DMS53 treated with DMSO at 0.1 percent for 48 hours (cell line): ENCODE measurements at regions not wholly inside any gene's neighbourhood (a gene's known extent, or its start where the extent isn't known, plus 50 kb on each side); places are given as distances from the start of the nearest gene placed in this dataset.
A peak's percentile ranks its signal among the peaks of the same experiment; 100 is the strongest.

Source experiments
- DNase-seq: peaks from one replicate; lab custom pipeline; 2025; ENCODE audit not compliant: unreplicated experiment; lab: John Stamatoyannopoulos, UW

DNA sequence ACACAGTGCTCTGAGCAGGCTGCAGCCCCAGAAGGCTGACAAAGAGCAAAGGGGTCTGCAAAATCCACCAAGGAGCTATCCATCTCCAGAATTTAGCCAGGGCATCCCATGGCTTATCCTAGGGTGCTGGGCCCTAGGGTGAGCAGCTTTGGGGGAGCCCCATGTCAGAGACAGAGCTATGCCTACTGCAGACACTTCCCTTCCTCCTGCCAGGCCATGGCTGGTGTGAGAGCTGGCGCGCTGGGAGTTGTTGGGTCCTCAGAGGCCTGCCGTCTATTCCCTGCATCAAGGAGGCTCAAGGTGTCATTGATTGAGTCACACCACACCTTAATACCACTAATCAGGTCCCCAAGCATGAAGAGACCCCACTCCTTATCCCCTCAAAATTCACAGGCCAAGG lies 85.3 kb upstream of the TP53I11 start:
- no peak for DNase-seq

DNA sequence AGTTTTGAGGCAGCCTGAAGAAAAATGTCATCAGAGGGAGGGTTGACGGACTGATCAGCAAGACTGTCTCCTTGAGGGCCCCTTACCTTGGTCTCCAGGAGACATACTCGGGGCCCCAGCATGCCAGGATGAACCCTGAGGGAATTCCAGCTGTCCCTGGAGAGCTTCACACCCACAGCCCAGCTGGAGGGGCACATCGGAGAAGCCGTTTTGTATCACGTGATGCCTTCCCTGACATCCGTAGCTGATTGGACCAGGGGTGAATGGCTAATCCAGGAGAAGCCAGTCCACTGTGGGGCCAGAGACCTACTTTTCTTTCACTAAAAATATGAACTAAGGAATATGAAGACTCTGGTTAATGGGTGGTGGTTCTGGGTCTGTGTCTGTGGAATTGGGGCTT lies 86.0 kb upstream of the TP53I11 start:
- no peak for DNase-seq

DNA sequence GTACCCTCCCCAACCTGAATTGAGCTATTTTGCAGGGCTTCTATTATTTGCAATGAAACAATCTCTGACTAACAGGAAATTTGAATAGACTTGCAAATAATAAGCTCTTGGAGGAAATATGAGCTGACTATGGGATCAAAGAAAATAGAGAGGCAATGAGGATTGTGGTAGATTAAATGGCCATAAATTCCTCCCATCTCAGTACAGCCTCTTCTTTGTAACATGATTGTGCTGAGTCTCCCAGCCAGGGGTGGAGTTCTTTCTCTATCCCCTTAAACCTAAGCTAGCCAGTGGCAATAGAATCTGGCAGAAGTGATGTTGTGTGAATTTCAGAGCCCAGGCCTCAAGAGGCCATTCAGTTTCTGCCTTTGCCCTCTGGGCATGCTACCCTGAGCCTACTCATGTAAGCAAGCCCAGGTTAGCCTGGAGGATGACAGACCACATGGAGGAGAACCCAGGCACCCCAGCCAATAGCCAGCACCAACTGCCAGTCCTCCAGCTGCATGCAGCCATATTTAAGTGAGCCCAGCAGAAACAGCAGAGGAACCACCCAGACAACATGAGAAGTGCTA lies 86.8 kb upstream of the TP53I11 start:
- no peak for DNase-seq

DNA sequence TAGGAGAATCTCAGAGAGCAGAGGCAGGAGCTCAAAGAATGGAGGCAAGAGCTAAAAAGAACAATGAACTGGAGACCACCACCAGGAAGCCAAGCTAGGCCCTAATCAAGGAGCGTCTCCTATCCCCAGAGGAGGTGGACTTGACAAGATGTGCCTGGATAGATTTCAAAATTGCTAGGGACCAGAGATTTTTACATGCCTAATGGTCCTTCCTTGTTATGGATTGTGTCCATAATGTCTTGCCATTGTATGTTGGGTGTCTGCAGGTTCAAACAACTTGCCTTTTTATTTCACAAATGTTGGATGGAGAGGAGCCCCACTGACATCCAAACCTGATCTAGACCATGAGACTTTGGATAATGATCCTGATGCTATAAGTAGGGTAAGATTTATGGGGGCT lies 88.2 kb upstream of the TP53I11 start:
- DNase-seq: no peak

DNA sequence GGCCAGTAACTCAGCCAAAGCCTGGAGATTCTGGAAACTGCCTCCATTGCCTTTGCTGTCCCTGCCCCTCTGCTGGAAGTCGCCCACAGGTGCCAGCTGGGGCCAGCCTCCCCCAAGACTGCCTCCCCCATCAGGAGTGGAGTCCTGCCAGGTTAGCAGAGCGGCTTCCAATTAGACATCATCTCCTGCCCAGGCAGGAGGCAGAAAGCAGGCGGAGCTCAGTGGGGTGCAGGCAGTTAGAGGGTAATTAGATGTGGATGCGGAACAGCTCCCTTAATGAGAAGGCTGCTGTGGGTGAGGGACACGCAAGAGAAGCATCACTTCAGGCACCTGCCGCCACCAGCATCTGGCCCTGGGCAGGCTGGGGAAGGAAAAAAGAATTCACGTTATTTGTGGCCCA lies 90.9 kb upstream of the TP53I11 start:
- no peak for DNase-seq

DNA sequence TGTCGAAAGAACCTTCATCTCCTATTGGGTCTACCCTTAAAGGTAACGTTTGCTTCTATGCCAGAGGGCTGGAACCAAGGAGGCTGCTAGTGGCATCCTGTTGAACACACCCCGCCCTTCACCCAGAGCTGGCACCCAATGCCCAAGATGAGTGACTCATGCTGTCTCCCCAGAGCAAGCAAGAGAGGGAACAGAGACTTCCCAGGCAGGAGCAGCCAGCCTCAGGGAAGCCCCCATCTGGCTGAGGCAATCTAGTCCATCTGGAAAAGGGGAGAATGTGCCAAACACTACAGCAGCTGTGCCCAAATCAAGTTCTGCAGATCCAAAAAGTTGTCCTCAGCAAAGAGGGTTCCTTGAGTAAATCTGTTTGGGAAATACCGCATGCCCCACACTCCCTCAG lies 91.9 kb upstream of the TP53I11 start:
- DNase-seq: no peak

DNA sequence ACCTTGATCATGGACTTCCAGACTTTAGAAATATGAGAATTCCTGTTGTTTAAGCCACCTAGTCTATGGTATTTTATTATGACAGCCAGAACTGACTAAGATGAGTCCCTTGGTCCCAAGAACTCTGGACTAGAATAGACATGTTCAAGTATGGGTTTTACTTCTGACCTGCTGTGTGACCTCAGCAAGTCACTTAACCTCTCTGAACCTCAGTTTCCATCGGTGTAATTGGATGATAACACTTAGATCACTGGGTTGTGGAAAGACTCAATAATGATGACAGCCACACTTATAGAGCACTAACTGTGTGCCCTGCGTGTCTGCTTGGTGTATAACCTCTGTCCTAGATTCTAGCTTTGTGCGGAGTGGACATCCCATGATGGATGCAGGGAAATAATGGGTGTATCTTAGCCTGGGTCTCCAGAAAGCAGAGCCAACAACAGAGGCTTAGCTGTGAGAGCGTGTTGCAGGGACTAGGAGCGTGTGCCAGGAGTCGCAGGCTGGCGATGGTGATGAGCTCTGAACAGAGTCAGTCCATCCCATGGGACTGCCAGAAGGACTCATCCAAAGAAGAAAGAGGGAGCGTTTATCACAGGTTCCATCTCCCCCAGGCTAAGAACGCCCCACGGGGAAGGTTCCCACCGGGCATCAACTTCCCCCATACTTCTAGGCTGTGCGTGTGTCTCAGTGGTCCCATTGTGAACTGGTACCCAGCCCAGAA lies 93.2 kb upstream of the TP53I11 start:
- no peak for DNase-seq

DNA sequence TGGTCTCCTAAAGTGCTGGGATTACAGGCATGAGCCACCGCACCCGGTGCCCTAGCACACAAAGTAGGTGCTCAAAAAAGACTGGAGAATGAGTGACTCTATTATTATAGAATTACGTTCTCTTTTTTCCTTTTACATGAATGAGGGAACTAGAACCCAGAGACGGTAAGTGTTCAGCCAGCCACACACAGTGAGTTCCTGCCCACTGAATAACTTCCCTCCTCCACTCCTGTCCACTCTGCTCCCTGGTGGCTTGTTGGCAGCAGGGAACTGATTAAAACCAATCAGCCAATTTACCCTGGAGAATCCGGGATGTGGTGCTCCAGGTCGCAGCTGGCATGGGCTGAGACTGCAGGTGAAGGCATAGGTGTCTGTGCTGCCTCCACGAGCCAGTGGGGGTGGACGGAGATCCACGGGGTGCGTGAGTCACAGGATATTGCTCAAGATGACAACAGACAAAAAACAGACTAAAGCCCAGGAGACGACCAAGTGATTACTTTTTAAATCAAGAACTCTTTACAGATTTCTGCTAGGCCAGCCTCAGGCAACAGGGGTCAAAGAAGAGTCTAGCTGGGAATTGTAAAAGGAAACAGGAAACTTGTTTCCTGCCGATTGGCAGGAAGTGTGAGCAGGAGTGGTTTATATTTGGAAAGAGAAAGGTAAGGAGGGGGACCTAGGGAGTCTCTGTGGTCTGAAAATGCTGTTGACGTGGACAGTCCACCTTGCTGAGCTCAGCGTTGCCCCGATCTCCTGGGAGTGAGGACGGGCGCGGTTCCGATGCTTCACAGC lies 95.2 kb upstream of the TP53I11 start:
- peak; percentile 1 for DNase-seq

DNA sequence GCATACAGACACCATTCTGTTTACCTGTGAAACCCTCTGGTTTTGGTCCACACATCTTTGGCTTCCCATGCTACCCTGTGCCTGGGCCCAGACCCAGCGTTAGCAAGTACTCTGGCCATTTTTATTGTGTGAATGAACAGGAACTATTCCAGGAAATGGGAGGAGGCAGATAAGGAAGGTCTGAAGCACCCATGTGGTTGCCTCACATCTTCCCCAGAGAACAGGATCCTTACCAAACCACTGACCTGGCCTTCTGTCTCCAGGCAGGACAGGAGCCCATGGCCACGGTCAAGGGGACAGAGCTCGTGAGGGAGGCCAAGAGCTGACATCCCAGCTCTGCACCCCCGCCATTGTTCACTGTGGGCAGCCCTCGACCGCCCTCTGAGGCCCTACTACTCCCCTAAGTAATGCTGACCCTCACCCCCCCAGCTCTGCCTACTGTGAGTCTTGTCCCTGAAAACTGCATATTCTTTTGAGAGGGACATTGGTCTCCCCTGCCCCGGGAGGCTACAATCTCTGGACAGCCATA lies 97.7 kb upstream of the TP53I11 start:
- no peak for DNase-seq

DNA sequence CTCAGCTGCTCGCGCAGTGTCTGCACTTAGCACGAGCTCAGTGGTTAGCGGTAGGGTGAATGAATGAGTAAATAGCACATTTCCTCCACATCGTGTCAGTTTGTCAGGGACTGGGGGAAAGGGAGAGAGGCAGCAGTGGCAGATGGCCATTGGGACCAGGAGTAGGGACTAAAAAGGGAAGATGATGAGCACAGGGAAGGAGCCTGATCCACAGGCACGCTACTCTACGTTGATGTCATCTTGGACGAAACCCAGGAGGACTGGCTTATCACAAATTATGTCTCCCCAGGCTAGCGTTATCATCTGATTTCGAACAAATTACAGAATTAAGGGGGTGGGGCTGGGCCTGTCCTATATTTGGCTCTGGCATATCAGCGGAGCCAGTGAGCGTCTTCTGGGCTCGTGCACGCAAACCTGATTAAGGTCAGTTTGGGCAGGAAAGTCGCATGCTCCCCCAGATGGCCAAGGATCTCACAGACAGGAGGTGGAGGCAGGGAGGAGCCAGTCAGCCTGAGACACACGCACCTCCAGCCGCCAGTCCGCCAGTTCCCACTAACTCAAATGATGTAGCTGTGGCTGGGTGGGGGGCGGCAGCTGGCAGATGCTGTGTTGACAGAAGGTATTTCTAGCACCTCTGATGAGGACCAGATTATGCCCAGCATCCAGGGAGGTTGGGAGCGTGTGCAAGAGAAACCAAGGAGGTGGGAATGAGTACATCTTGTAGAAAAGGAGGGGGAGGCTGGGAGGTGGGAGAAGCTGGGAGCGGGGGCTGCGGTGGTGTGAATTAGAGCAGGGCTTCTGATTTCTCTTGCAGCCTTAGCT lies 97.4 kb upstream of the PRDM11 start:
- DNase-seq: no peak

DNA sequence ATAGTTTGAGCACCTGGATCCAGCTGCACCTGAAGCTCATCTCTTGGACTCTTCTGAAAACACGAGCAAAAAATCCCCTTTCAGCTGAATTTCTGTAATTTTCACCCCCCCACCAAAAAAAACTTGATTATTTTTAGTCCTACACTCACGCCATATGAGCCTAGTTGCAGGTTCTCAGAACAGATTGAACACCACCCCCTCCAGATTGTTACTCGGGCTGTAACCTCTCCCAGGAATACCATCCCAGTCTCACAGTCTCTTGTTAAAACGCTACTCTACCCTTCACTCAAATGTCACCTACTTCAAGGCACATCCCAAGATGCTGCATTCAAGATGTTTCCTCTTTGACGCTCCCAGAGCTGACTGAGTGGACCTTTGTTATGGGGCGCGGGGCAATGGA lies 96.3 kb upstream of the PRDM11 start:
- no peak for DNase-seq

DNA sequence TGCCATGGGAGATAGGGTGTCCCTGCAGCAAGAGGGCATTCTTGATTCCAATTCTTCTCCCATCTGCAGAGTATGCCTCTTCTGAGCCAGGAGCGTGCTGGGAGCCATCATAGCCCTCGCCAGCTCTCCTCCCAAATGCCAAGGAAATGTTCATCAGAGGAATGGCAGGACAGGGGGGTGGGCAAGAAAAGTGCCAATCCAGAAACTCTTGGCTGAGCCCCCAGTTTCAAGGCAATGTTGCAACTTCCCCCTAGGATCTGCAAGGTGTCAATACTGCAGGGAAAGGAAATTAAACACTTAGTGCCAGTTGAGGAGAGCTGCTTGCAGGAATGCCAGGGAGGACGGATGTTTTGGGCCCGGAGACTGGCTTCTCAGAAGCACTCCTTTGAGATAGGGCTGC lies 94.8 kb upstream of the PRDM11 start:
- DNase-seq: no peak

DNA sequence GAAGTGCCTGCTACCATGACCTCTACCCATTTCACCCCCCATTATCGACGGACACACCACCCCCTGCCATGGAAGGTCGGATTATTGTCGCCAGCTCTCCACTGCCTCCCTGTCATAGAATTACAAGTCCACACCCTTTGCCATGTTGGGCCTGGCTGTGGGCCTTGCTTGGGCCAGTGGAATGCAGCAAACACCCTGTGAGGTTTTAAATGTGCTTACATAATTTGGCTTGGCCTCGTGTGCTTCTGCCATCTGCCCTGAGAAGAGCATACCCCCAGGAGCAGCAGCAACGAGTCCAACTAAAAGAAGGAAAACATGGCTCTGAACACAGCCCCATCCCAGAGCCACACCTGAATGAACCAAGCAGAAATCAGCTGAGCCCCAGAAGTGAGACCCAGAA lies 94.1 kb upstream of the PRDM11 start:
- no peak for DNase-seq

DNA sequence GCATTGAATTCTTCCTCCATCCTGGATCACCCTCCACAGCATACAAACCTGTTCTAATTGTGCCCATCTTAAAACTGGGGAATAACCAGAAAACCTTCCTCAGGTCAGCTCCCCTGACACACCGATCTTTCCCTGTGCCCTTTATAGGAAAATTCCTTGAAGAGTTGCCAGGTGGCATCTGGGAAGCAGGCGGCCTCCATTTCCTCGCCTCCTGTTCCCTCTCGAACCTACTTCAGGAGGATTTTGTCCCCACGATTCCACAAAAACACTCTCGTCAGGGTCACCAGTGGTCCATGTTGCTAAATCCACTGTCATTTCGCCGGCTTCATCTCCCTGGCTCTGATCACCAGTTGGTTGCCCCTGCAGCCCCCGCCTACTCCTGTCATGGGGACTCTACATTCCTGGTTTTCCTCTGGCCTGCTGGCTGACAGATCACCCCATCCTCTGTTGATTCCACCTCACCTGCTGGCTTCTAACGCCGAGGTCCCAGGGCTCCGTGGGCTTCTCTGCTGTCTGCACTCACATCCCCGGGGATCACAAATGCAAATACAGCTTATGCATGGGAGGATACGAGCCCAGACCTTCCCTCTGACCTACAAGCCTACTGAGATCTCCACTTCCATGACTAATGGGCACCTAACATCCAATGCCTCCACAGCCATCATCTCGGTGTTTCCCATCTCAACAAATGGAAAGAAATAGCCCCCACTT lies 92.5 kb upstream of the PRDM11 start:
- DNase-seq: no peak

DNA sequence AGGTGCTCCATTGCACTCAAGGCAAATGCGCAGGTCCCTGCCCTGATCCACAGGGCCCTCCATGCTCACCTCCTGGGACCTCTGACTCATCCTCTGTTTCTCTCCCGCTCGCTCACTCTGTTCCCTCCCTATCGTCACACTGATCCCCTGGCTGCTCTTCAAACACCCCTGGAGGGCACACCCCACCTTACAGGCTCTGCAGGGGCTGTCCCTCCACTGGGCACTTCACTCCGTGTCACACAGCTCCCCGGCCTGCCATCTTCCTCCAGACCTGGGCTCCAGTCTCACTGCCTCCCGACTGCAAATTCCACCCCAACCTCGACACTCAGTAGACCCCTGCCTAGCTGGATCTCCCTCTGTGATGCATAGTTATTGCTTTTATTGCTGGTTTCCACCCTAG lies 91.5 kb upstream of the PRDM11 start:
- DNase-seq: no peak

DNA sequence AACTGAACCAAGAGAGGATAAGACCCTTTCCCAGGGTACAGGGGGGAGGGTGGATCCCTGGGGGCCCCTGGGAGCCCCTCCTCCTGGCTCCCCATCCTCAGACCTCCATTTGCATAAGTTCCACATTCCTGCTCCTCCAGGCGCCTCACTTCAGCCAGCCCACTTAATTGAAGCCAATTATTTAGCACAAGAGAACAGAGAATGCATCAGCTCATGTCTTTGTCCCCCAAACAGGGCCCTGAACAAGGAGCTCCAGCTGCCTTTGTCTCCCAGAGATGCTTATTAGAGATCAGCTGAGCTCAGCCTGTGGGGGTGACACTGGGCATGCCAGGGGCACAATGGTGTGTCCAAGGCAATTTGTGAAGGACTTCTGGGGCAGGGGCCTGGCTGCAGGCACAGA lies 89.9 kb upstream of the PRDM11 start:
- no peak for DNase-seq

DNA sequence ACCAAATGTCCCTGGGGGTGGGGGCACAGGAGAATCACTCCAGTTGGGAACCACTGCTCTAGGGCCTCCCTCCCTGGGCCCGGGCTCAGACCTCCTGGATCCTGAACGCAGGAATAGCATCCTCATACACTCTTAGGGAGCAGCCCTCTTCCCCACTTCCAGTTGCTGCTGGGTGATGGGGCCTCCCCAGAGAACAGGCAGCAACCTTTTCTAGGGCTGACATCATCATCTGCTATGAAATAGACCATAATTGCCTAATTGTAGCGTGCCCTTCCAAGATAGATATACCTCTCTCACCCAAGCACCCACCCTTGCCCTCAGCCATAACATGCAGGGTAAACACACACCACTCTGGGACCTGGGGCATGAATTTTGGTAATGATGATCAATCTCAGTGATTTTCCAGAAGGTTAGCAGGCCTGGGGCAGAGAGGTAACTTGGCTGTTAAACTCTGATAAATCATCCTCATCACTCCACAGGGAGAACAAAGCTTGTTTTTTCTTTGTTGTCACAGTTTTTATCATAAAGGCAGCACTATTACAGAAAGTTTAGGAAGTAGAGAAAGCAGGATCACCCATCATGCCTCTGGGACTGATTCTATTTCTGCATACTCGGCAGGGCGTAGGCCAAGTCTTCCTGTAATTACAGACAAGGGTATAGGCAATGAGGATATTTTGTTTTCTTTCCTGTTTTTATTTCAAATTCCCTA lies 88.3 kb upstream of the PRDM11 start:
- no peak for DNase-seq

DNA sequence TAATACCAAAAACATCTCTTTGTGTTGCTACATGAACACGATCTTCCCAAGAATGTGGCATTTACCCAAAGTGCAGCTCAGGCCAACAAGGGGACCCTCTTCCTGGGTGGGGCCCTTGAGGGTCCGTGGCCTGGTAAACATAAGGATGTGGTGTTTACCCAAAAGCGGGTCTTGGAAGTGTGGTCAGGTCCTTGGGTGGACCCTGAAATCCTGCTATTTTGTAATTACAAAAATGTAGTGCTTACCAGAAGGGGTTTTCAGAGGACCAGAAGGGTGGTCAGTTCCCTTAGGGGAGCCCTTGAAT lies 87.8 kb upstream of the PRDM11 start:
- DNase-seq: no peak

DNA sequence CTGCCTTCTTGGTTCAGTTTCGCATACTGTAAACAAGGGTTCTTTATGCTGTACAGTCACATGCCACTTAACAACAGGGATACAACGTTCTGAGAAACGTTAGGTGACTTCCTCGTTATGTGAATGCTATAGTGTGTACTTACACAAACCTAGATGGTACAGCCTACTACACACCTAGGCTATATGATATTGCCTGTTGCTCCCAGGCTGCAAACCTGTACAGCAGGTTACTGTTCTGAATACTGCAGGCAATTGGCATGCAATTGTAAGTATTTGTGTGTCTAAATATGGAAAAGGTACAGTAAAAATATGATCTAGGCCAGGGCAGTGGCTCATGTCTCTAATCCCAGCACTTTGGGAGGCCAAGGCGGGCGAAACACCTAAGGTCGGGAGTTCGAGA lies 85.7 kb upstream of the PRDM11 start:
- no peak for DNase-seq

DNA sequence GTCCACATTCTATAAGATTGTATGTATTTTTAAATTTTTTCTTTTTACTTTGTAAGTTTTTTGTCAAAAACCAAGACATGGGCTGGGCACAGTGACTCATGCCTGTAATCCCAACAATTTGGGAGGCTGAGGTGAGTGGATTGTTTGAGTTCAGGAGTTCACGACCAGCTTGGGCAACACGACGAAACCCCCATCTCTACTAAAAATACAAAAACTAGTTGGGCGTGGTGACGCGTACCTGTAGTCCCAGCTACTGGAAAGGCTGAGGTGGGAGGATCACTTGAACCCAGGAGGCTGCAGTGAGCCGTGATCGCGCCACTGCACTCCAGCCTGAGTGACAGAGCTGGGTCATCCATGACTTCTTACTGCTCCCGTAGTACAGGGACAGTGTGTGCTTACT lies 84.8 kb upstream of the PRDM11 start:
- no peak for DNase-seq
